Stimulated activated CD4-positive, alpha-beta T cell treated with anti-CD3 and anti-CD28 coated beads, Interleukin-2, amount 100 ng/mL, for 24 hours (primary cell): ENCODE measurements at regions not wholly inside any gene's neighbourhood (a gene's known extent, or its start where the extent isn't known, plus 50 kb on each side); places are given as distances from the start of the nearest gene placed in this dataset.
"Not testable (repeated sequence)": the region's sequence is repeated elsewhere in the genome, so short reads cannot be mapped to it uniquely, and the experiment has no call there.

Experiments
- DNase-seq, 2 donors: peaks; one replicate each; pipeline ENCODE4 v3.0.0-alpha.2; 2020

GRCh38 chr10:31124852-31125251 lies 93.2 kb upstream of the ZNF438 start:
- no peak for DNase-seq

- no peak for DNase-seq
These were observed 94.1 kb upstream of the ZNF438 start for GRCh38 chr10:31125789-31126188.

- no peak for DNase-seq
These were observed 94.9 kb upstream of the ZNF438 start for GRCh38 chr10:31126593-31126992.

GRCh38 chr10:31128536-31128935 lies 96.9 kb upstream of the ZNF438 start:
- DNase-seq, result no peak

GRCh38 chr10:31129271-31129670 lies 97.6 kb upstream of the ZNF438 start:
- no peak for DNase-seq

GRCh38 chr10:31129880-31130405 lies 98.3 kb upstream of the ZNF438 start:
- DNase-seq, result no peak

GRCh38 chr10:31130406-31130805 lies 98.7 kb upstream of the ZNF438 start:
- DNase-seq, result no peak

- DNase-seq, result no peak
These were observed 99.6 kb upstream of the ZNF438 start for GRCh38 chr10:31131251-31131650.

GRCh38 chr10:31132681-31133244 lies 101.1 kb upstream of the ZNF438 start:
- DNase-seq, result no peak

GRCh38 chr10:31133251-31133791 lies 101.7 kb upstream of the ZNF438 start:
- DNase-seq, result no peak

- DNase-seq, result peak; percentile 69 to 77
These were observed 102.2 kb upstream of the ZNF438 start for GRCh38 chr10:31133792-31134310.

- peak; percentile 28 to 32 for DNase-seq
These were observed 102.8 kb upstream of the ZNF438 start for GRCh38 chr10:31134311-31134952.

GRCh38 chr10:31135171-31135570 lies 103.5 kb upstream of the ZNF438 start:
- no peak for DNase-seq

GRCh38 chr10:31135791-31136190 lies 104.1 kb upstream of the ZNF438 start:
- DNase-seq, result not testable (repeated sequence)

GRCh38 chr10:31136386-31136785 lies 104.7 kb upstream of the ZNF438 start:
- DNase-seq, result no peak

- DNase-seq, result no peak
These were observed 105.5 kb upstream of the ZNF438 start for GRCh38 chr10:31136930-31137885.

- no peak for DNase-seq
These were observed 106.4 kb upstream of the ZNF438 start for GRCh38 chr10:31138026-31138553.

GRCh38 chr10:31139497-31139896 lies 107.8 kb upstream of the ZNF438 start:
- DNase-seq, result no peak

- no peak for DNase-seq
These were observed 109.1 kb upstream of the ZNF438 start for GRCh38 chr10:31140716-31141115.

- DNase-seq, result no peak
These were observed 110.4 kb upstream of the ZNF438 start for GRCh38 chr10:31142026-31142425.

- DNase-seq, result no peak
These were observed 111.8 kb upstream of the ZNF438 start for GRCh38 chr10:31143331-31143935.

GRCh38 chr10:31145986-31146385 lies 114.3 kb upstream of the ZNF438 start:
- DNase-seq, result no peak
